ENCODE measurements at regions not wholly inside any gene's neighbourhood (a gene's known extent, or its start where the extent isn't known, plus 50 kb on each side); places are given as distances from the start of the nearest gene placed in this dataset.

DNA sequence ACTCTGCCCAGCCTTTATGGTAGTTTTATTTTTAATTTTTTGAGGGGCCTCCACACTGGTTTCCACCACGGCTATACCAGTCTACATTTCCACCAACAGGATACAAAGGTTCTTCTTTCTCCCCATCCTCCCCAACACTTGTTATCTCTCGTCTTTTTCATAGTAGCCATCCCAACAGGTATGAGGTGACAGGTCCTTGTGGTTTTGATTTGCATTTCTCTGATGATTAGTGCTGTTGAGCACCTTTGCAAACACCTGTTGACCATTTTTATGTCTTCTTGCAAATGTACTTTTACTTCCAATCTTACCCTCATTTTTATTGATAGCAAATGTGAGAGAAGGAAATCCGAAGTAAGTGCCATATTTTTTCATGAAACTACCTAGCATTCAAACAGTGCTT lies 195.4 kb upstream of the PREP start:
- DNase-seq = no peak

DNA sequence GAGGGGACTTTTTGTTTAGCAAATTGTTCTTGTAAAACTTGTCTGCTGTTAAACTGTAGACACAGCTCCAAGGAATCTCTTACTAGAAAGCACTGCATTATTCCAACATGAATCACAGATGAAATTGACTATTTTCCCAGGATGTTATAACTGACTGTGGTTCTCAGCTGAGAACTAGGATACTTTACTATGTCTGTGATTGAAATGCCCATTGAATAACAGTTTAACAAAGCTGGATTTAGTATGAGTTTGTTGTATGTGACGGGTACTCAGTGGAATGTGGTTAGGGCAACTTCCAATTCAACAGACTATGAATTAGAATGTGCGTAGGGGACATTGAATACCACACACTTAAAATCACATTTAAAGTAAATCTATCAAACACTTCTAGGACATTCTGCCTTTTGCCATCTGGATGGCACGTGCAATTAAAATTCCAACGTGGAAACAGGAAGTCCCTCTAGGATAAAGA lies 193.4 kb upstream of the PREP start:
- no peak for DNase-seq

DNA sequence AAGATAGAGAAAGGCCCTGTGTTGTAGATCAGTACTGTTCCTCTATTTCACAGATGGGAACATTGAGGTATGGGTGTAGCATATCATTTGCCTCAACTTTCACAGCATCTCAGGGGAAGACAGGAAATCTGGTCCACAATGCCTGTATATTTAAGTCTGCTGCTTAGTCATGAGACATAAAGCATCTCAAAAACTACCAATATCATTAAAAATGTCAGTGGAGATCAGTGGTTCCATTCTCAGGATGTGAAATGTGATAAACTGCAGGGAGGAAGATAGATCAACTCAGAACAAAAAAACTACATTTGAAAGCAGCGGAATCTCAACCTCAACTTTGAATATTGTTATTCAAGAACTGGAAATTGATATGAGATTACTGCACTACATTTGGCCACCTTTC lies 192.9 kb upstream of the PREP start:
- no peak for DNase-seq

DNA sequence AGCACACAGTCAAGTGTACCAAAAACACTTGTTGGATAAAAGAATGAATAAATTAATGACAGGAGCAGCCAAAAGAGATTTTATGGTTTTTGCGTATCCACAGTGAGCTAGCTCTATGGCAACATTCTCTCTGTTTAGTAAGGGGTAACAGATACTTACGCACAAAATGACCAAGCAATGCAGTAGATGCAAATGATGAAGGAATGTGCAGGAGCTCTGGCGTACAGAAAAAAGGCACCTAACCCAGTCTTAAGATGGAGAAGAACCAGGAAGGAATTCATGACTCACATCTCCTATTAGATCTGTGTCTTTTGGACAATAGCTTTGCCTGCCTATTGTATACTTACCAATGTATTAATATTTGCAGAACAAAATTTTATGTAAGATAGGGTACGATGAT lies 191.9 kb upstream of the PREP start:
- no peak for DNase-seq

DNA sequence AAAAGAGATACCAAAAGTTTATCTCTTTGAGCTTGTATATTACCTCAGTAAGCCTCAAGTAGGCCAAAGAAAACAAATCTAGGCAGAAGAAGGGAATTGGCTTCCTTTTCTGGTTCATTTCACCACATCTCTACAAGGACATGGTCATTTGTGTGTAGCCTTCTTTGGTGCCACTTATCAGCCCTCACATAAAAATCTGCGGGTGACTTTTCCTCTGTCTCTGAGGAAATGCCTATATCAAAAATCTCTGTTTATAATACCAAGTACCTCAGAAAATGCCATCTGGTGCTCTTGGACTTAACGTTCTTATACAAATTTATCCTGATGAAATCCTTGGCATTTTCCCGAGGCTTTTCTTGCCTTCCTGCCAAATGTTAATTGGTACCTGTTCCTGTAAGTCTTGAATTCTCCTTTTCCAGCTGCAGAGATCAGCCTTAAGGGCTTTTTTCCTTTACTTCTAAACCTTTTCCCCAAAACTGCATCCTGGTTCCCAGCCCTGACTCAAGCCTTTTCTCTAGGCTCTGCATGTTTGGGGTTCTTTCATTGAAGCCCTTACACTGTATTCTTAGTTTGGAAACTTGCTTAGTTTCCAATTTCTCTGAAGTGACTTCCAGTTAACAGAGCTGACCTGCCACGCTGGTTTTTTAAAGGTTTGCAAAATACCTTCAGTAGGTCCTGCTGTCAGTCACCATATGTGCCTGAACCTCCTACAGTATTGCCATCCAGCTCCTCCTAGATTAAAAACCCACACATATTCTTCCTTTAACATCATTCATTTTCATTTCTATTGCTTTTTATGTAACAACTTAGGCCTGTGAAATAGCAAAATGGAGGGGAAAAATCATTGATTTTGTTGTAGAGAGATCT lies 191.2 kb upstream of the PREP start:
- no peak for DNase-seq

DNA sequence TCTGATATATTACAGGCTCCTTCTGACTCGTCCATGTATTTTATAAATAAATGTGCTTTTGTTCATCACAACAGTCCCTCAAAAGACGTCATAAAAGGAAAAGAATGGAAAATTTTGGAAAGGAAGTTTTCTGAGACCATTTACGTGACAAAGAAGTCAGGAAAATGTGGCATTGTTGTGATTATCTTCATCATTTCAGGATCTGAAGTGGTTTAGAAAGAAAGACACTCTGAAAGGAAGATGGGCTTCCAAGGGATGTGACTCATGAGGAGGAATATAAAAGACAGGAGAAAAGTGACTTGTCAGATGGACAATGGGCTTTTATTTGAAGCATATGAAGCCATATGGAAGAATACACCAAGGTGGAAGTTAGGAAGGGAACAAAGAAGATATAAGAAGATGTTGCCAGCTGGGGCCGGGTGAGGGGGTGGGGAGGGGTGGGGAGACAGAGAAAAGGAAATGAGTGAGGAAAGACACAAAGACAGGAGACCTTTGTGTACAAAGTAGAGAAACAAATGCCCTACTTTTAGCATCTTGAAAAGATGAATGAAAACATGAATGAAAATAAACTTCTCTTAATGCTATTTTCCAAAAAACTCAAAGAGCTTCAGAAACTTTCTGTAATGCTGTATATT lies 190.3 kb upstream of the PREP start:
- no peak for DNase-seq

DNA sequence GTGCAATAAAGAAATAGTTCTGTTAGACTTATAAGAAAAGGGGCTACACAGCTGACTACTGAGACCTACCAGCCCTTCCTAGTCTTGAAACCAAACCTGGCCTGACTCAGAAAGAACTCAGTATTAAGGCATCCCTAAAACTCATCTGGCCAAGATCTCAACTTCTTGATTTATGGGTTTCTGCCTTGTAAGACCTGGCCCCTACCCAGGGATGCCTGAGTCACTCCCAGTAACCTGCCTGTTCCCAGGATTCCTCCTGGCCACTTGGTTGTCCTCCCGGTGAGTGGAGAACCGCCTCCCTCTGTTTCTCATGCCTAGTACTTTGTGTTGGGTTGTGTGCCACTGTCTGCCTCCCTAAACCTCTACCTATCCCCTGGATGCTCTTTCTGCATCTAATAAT lies 189.4 kb upstream of the PREP start:
- no peak for DNase-seq

DNA sequence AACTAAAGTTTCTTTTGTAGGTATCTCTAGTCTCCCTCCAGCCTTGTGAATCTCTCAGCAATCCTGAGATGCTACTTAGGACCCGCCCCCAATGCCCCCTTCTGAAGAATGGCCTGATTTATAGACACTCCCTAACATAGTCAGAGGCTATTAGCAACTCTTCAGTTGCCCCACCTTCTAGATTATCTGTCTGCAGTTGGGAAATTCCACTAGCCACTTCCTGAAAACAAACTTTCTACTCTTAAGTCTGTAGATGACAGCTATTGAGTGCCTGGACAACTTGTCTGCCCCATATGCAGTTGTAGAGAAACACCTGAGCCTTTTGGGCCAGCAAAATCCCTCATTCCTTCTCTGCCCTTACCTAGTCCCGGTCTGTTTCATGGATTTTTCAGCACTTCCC lies 188.2 kb upstream of the PREP start:
- no peak for DNase-seq

DNA sequence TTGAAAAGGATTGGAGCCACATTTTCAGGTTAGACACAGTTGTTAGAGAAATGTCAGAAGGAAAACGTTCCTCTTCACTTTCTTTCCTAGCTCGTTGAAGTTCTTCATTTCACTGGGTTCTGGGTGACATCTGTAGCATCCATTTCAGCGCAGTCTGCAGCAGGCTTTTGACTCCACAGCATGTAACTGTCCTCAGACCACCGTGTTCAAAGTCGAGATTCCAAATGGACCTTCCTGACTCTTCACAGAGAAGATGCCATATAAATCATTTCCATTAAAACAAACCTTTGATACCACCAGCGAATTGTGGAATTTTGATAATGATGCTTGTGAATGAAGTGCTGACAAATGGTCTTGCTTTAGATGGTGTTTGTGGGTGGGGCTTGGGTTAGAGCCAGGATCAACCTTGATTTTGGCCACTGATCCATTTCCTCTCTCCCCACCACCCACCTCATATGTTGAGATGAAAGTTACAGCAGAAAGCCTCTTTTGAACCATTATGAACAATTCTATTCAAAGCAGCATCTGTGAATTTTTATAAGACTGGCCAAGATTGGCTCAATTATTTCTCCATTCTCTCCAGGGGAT lies 185.3 kb upstream of the PREP start:
- DNase-seq = no peak

DNA sequence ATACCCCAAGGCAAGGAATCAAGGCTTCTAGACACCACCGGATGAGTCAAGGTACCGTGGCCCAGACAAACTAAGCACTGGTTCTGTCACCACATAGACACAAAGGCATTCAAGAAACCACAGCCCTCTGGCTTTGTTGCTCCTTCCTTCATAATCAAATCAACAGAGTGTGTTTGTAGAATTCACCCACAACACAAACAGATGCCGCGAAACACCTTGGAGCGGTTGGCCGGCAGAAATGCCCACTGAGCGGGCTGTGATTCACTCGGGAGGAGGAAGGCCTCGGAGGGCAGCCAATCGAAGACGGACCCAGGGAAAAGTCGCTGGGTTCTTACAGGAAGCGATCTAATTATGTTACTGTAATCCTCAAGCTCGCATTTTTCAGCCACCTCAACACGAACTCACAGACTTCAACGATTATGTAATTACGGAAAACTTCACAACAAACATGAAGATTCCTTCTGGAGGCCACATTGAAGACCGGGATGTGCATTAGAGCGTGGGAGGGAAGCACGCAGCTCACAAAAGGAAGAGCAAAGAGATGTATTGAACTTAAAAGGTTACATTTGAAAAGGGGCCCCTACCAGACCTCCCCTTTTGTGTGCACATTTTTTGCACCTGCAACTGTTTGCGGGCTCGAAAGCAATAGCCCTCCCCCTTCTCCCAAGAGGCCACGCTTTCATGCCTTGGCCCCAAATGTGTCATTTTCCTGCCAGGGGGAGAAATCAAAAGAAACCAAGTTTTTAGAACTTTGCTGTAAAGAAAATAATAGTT lies 184.7 kb upstream of the PREP start:
- no peak for DNase-seq

DNA sequence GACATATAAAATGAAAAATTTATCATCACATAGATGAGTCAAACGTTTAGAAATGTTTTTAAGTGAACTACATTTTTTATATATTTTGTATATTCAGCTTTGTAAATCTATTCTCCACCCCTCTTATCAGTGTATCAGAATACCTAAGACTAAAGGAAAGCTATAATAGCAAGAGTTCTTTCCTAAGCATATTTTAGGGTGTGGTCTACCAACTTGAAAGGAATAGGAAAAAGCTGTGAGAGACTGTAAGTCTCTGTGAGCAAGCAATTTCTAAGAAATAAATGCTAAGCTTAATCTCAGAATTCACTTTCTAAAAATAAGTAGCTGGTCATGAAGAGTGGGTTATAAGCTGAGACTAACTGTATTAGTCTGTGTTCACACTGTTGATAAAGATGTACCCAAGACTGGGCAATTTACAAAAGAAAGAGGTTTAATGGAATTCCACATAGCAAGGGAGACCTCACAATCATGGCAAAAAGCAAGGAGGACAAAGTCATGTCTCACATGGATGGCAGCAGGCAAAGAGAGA lies 175.4 kb upstream of the PREP start:
- no peak for DNase-seq

DNA sequence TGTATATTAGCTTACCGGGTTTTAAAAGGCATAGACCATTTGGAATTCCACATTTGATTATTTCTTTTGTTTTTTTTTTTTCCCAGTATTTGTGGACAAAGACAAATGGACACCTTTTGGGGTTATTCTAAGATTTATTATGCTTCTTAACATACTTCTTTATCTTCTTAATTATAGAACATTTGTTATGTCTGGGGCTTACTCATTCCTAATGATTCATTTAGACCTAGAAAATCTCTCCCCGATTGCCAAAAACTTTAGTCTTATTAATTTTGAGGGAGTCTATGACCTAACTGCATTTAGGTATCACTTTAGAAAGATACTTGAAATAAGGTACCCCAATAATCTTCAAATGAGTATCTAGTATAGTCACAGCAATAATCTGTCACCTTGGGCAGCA lies 170.7 kb upstream of the PREP start:
- no peak for DNase-seq

DNA sequence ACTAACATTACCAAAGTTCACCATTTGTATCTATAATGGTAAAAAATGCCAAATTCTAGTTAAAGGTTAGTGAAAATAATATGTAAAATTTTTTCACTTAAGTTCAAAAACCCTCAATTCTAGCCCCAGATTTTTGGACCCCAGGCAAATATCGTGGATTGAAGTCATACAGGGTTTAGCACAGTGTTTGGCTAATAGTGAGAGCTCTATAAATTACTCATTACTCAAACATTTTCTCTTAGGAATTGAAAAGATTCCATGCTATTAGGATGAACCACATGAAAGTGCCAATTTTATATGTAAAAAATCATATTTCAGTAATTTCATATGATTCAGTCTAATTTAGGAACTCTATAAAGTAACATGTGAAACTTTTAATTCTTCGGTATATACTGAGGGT lies 170.3 kb upstream of the PREP start:
- no peak for DNase-seq

DNA sequence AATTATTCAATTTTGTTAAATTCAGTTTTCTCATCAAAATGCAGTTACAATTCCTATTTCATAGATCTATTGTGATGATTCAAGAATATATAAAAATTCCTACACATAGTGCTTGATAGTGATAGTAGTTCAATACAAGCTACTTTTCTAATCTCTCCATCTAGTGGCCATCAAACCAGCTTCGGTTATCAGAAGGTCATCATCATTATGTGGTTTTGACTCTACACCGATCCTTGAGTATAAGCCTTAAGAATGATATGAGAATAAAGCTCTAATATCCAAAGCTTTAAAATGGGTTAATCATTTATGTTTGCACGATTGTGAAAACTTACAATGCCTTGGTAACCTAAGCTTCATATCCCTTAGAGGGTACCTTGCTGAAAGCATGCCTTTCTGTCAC lies 167.5 kb upstream of the PREP start:
- DNase-seq = no peak

DNA sequence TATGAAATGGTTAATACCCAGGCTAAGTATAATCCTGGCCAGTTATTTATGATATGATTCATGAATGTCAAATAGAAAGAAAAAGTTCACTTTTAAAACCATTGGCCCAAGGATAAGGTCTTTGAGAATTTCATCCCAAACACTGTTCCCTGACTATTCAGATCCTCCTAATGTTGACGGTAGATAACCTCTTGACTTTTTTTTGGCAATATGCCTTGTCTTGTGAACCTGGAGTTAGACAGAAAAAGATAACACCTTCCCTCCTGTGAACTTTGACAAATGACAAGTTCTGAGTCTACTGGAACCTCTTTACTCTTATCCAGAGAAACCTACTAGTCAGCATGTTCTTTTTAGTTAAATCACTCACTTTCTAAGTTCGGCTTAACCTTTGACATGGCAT lies 166.8 kb upstream of the PREP start:
- DNase-seq = no peak

DNA sequence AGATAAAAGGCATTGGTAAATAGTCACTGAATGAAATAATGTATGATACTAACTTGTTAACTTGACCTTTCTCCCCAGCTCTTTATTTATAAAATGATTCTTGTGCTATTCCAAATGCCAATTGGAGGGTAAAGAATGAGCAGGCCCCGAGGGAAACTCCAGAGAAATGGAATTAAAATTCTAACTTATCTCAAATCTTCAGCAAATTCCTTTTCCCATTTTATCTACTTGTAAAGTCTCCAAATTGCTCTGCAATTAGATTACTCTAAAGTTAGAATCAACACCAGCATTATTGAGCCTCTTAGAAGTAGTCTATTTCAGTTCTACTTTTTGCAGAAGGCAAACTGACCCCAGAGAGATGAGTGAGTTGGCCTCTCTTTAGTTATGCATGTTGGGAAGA lies 165.9 kb upstream of the PREP start:
- no peak for DNase-seq

DNA sequence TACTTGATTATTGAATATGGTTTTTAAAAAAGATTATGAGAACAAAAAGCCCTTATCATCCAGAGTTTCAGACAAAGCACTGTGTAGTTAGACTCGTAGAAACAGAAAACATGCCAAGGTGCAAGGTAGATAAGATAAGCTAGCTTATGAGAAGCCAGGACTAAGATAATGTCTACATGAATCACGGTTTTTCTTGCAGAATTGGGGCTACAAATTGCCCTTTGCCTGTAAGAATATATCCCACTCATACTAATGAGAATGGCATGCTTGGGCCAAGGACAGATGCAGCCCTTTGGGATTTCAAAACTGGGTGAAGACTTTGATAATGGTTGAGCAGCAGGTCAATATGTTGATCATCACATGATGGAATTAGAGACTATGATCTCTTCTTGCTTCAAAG lies 165.3 kb upstream of the PREP start:
- no peak for DNase-seq

DNA sequence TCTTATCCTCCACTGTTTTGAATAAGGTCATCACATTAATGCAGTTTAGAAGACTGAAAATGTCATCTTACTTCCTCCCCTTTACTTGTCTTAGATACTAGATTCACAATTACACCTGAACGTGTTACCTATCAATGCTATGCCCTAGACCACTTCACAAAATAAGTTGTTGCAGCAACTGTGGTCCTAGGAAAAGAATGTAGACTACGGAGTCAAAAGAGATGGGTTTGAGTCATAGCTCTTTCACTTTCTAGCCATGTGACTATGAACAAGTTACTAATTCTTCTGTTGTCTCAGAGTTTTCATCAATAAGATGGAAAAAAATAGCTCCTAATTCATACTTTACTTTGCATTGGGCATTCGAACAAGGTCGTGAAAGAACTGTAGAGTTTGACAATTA lies 164.3 kb upstream of the PREP start:
- DNase-seq = no peak

DNA sequence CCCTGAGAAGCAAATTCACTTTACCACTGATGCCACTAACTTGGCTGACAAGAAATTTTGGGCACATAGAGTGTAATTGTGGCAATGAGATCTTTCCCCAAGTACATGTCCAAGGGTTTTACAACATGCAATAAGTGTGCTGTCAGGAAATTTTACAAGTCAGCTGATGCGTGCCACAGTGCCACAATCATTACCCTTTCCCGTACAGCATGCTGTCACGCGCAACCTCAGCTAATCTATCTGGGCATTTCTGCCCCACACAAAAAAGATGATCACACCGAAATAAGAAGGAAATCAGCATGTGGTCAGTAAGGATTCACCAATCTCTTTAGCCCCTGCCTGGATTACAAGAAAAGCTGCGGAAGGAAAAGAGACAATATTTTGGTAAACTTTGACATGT lies 163.6 kb upstream of the PREP start:
- no peak for DNase-seq

DNA sequence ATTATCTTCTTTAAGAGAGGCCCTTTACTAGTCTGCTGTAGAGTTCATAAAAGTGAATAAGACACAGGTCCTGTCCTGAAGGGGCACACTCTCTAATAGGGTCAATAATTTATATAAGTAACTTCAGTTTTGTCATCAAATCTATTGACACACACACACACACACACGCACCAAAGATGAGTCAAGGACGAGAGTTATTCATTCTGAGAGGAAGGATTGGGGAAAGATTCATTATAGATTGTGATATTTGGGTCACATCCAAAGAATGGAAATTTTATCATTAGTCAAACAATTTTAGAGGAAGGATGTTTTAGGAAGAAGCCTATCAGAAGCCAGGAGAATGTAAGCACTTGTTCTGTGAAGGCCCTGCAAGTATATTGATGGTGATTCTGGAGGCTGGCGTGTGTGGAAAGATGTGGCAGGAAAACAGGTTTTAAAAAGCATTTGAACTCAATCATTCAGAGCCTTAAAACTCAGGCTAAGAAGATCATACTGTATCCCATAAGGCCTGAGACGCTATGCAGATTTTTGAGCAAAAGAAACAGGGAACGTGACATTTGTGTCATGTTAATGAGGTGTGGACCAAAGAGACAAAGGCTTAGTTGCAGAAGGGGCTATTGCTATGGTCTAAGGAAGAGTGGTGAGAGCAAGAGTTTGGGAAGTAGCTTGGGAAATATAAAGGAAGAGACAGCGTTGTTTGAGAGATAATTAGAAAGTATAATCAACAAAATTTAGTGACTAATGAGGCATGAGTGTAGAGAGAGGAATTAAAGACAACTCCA lies 161.4 kb upstream of the PREP start:
- no peak for DNase-seq

DNA sequence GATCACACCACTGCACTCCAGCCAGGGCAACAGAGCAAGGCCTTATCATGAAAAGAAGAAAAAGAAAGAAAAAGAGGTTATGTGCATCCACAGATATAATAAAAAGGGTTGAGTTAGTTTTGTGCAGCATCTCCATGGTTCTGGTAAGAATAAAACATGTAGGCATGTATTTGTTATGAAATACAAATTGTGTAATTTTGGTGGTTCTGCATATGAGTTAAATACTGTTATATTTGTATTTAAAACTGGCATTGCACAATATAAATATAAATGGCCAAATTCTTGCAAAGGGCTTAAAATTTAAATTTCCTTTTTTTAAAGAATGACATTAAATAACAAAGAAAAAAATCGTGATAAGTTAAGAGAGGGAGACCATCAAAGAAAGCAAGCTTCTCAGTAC lies 159.1 kb upstream of the PREP start:
- DNase-seq = no peak

DNA sequence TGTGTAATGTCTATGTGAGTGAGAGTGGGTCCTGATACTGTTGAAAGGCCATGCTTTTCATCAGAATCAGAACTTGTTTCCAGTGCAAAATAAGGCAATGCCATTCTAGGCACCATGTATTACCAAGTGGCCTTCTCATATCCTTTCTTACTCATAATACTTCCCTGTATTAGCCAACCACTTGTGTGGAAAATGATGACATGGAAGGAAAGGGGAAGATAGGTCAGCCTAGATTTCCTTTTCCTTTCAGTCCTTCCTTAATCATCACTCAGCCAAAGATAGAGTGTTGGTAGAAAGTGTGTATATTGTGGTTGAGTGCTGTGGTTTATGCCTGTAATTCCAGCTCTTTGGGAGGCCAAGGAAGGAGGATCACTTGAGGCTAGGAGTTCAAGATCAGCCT lies 158.6 kb upstream of the PREP start:
- DNase-seq = no peak

Data from right forelimb (tissue), 1 donor.